T-cell (primary cell): ENCODE measurements at regions not wholly inside any gene's neighbourhood (a gene's known extent, or its start where the extent isn't known, plus 50 kb on each side); places are given as distances from the start of the nearest gene placed in this dataset.

Source experiments
- ATAC-seq, 4 experiments: fragments of 200-7000 bp in 3 of 4; fragments of 150-1000 bp in 1 of 4; cut with Tn5 transposase; replicated peaks in 1 of 4; 1 replicate in 3 of 4; 2 replicates in 1 of 4; pipeline ENCODE4 v1.10.0; 2021; ENCODE audit warnings: moderate library complexity in 3 of 4, mild to moderate bottlenecking in 2 of 4, moderate number of reproducible peaks in 1 of 4
- CTCF ChIA-PET, 2 donors: fragments of 300-600 bp; sonication (Branson Sonifier 250); formaldehyde crosslinking; loops; one replicate each; lab custom pipeline; 2022; ENCODE audit warnings: antibody characterized with exemption in 2 of 2; lab: Charles Lee
- POLR2A ChIA-PET, 2 donors: fragments of 300-600 bp; sonication (Branson Sonifier 250); formaldehyde crosslinking; loops; one replicate each; lab custom pipeline; 2022; ENCODE audit warnings: antibody characterized with exemption in 2 of 2; lab: Charles Lee
- DNase-seq, 35 experiments: peaks; one replicate each; pipeline versions ENCODE4 v3.0.0 to v3.0.0-alpha.2; 2013 to 2023
- H3K27ac ChIP-seq: one replicate; pipeline ENCODE4 v1.5.1; 2013; ENCODE audit warnings: low read length
- H3K27me3 ChIP-seq, 2 experiments: replicated peaks in 1 of 2; 1 replicate in 1 of 2; 2 replicates in 1 of 2; pipeline versions ENCODE4 v1.6.1 to v1.7.0; 2013; ENCODE audit warnings: low read length in 1 of 2, mixed read lengths in 1 of 2; ENCODE audit not compliant: control insufficient read depth in 2 of 2, insufficient read depth in 2 of 2; ENCODE audit errors: extremely low read depth in 1 of 2
- H3K36me3 ChIP-seq, 2 donors: 1 replicate in 1 of 2; 2 replicates in 1 of 2; pipeline versions ENCODE4 v1.6.1 to v1.7.0; 2013; ENCODE audit warnings: low read length in 1 of 2; ENCODE audit not compliant: control insufficient read depth in 2 of 2, insufficient read depth in 1 of 2; ENCODE audit errors: extremely low read depth in 1 of 2
- H3K4me1 ChIP-seq, 2 experiments: 1 replicate in 1 of 2; 2 replicates in 1 of 2; pipeline versions ENCODE4 v1.6.1 to v1.7.0; 2013; ENCODE audit warnings: low read length in 2 of 2, mixed read lengths in 1 of 2; ENCODE audit not compliant: insufficient read depth in 2 of 2, control insufficient read depth in 1 of 2; ENCODE audit errors: extremely low read depth in 1 of 2
- H3K4me3 ChIP-seq, 2 donors: 1 replicate in 1 of 2; 2 replicates in 1 of 2; pipeline versions ENCODE4 v1.5.1 to v1.7.0; 2013; ENCODE audit warnings: mild to moderate bottlenecking in 2 of 2, low read length in 1 of 2, moderate library complexity in 1 of 2; ENCODE audit not compliant: control insufficient read depth in 1 of 2; ENCODE audit errors: extremely low read depth in 1 of 2
- H3K9me3 ChIP-seq: 2 replicates; pipeline ENCODE4 v1.7.0; 2013
- H3K27ac Mint-ChIP-seq, 2 donors: one replicate each; pipeline ENCODE4 v1.8.0; 2020 to 2021; ENCODE audit warnings: mild to moderate bottlenecking in 2 of 2, mixed read lengths in 2 of 2
- H3K27me3 Mint-ChIP-seq, 2 donors: one replicate each; pipeline ENCODE4 v1.8.0; 2021 to 2022; ENCODE audit warnings: mixed read lengths in 2 of 2
- H3K36me3 Mint-ChIP-seq: one replicate; pipeline ENCODE4 v1.8.0; 2021; ENCODE audit warnings: mixed read lengths
- H3K4me1 Mint-ChIP-seq, 3 donors: one replicate each; pipeline ENCODE4 v1.8.0; 2020 to 2022; ENCODE audit warnings: mixed read lengths in 3 of 3, mild to moderate bottlenecking in 1 of 3
- H3K4me3 Mint-ChIP-seq, 3 donors: one replicate each; pipeline ENCODE4 v1.8.0; 2020 to 2022; ENCODE audit warnings: mild to moderate bottlenecking in 3 of 3, mixed read lengths in 3 of 3, moderate library complexity in 3 of 3
- H3K9me3 Mint-ChIP-seq, 3 donors: one replicate each; pipeline ENCODE4 v1.8.0; 2020 to 2022; ENCODE audit warnings: mixed read lengths in 3 of 3
- WGBS: methylation state at CpG from one replicate; pipeline ENCODE4 v1.1.5; 2013; ENCODE audit warnings: missing lambda C conversion rate; ENCODE audit not compliant: insufficient coverage; 5-methylcytosine and 5-hydroxymethylcytosine counted together

GRCh38 chr5:36383942-36384341 is 82.2 kb upstream of the RANBP3L start:
- Mint-ChIP-seq H3K4me1 (no peaks in the 10 kb centered on the region), H3K27ac (no peak overlapping the region), H3K9me3 (no peaks in the 10 kb centered on the region), H3K27me3 (peaks cover 0 to 5% of the 10 kb centered on the region in 2 donors), H3K36me3 (no peaks in the 10 kb centered on the region), H3K4me3 (no peak overlapping the region)
- WGBS: 75% methylated on average over 5 of the region's 5 CpGs
- Histone ChIP-seq H3K36me3 (no peaks in the 10 kb centered on the region), H3K27me3 (peaks cover 0 to 8% of the 10 kb centered on the region in 2 experiments), H3K4me1 (no peaks in the 10 kb centered on the region), H3K9me3 (no peaks in the 10 kb centered on the region), H3K27ac (no peak overlapping the region), H3K4me3 (no peak overlapping the region)
- ChIA-PET CTCF (no interaction called here), POLR2A (no interaction called here)
- DNase-seq (no peak), ATAC-seq (no peak)

GRCh38 chr5:36384845-36385244 is 83.1 kb upstream of the RANBP3L start:
- no peak overlapping the region for H3K27ac Mint-ChIP-seq

GRCh38 chr5:36385495-36385894 is 83.8 kb upstream of the RANBP3L start:
- H3K36me3 Mint-ChIP-seq: no peaks in the 10 kb centered on the region
- ATAC-seq (no peak), DNase-seq (no peak)
- H3K27me3 Mint-ChIP-seq: peaks cover 4% of the 10 kb centered on the region in 2 donors
- Histone ChIP-seq H3K27ac (no peak overlapping the region), H3K4me3 (no peak overlapping the region), H3K27me3 (peaks cover 0 to 8% of the 10 kb centered on the region in 2 experiments), H3K36me3 (no peaks in the 10 kb centered on the region), H3K9me3 (no peaks in the 10 kb centered on the region), H3K4me1 (no peaks in the 10 kb centered on the region)
- no peaks in the 10 kb centered on the region for H3K4me1 Mint-ChIP-seq
- POLR2A ChIA-PET: no interaction called here
- CTCF ChIA-PET: interaction anchor here in 1 of 2 donors (0.6 kb wide), 1 partner anchor 120 kb away, joined by 3 read pairs; no protein-coding TSS in a partner anchor
- H3K4me3 Mint-ChIP-seq: no peak overlapping the region
- 71% methylated on average over 1 of the region's 2 CpGs for WGBS
- no peaks in the 10 kb centered on the region for H3K9me3 Mint-ChIP-seq
- H3K27ac Mint-ChIP-seq: no peak overlapping the region

More at GRCh38 chr5:36384845-36385244, 83.1 kb upstream of the RANBP3L start:
- 58% methylated on average over 2 of the region's 3 CpGs for WGBS
- Histone ChIP-seq H3K4me3 (no peak overlapping the region), H3K27me3 (peaks cover 0 to 6% of the 10 kb centered on the region in 2 experiments), H3K36me3 (no peaks in the 10 kb centered on the region), H3K9me3 (no peaks in the 10 kb centered on the region), H3K4me1 (no peaks in the 10 kb centered on the region), H3K27ac (no peak overlapping the region)
- DNase-seq (no peak), ATAC-seq (no peak)
- no peak overlapping the region for H3K4me3 Mint-ChIP-seq
- H3K9me3 Mint-ChIP-seq: no peaks in the 10 kb centered on the region
- POLR2A ChIA-PET: no interaction called here
- no peaks in the 10 kb centered on the region for H3K4me1 Mint-ChIP-seq
- H3K36me3 Mint-ChIP-seq: no peaks in the 10 kb centered on the region
- H3K27me3 Mint-ChIP-seq: peaks cover 0 to 4% of the 10 kb centered on the region in 2 donors
- CTCF ChIA-PET: interaction anchor here in 1 of 2 donors (0.6 kb wide), 1 partner anchor 119 kb away, joined by 3 read pairs; no protein-coding TSS in a partner anchor

GRCh38 chr5:36388288-36388687 is 86.6 kb upstream of the RANBP3L start:
- no peaks in the 10 kb centered on the region for H3K36me3 Mint-ChIP-seq
- Histone ChIP-seq H3K36me3 (no peaks in the 10 kb centered on the region), H3K4me3 (no peak overlapping the region), H3K27me3 (peaks cover 0 to 8% of the 10 kb centered on the region in 2 experiments), H3K4me1 (no peaks in the 10 kb centered on the region), H3K27ac (no peak overlapping the region), H3K9me3 (no peaks in the 10 kb centered on the region)
- no peaks in the 10 kb centered on the region for H3K9me3 Mint-ChIP-seq
- H3K27me3 Mint-ChIP-seq: peaks cover 11 to 12% of the 10 kb centered on the region in 2 donors
- POLR2A ChIA-PET: no interaction called here
- 57% methylated on average over 1 of the region's 4 CpGs for WGBS
- no peak overlapping the region for H3K4me3 Mint-ChIP-seq
- H3K27ac Mint-ChIP-seq: no peak overlapping the region
- no peak for DNase-seq
- no peak for ATAC-seq
- CTCF ChIA-PET: no interaction called here
- H3K4me1 Mint-ChIP-seq: no peaks in the 10 kb centered on the region

GRCh38 chr5:36389245-36389644 is 87.5 kb upstream of the RANBP3L start:
- H3K27me3 Mint-ChIP-seq: peaks cover 17 to 18% of the 10 kb centered on the region in 2 donors
- 100% methylated on average over 1 of the region's 4 CpGs for WGBS
- peaks cover 0 to 8% of the 10 kb centered on the region in 2 experiments for H3K27me3 ChIP-seq
- H3K9me3 Mint-ChIP-seq: no peaks in the 10 kb centered on the region
- H3K4me3 ChIP-seq: no peak overlapping the region
- ATAC-seq (no peak), DNase-seq (no peak)
- no peaks in the 10 kb centered on the region for H3K4me1 ChIP-seq
- H3K4me1 Mint-ChIP-seq: no peaks in the 10 kb centered on the region
- no peaks in the 10 kb centered on the region for H3K36me3 Mint-ChIP-seq
- H3K9me3 ChIP-seq: no peaks in the 10 kb centered on the region
- H3K27ac ChIP-seq: no peak overlapping the region
- no peaks in the 10 kb centered on the region for H3K36me3 ChIP-seq
- CTCF ChIA-PET: interaction anchor here in 1 of 2 donors (0.6 kb wide), 1 partner anchor 147 kb away, joined by 3 read pairs; no protein-coding TSS in a partner anchor
- no peak overlapping the region for H3K4me3 Mint-ChIP-seq
- POLR2A ChIA-PET: no interaction called here
- no peak overlapping the region for H3K27ac Mint-ChIP-seq

GRCh38 chr5:36390640-36391039 is 88.9 kb upstream of the RANBP3L start:
- peaks cover 17 to 18% of the 10 kb centered on the region in 2 donors for H3K27me3 Mint-ChIP-seq
- peaks cover 0 to 8% of the 10 kb centered on the region in 2 experiments for H3K27me3 ChIP-seq
- no peak overlapping the region for H3K4me3 ChIP-seq
- H3K36me3 ChIP-seq: no peaks in the 10 kb centered on the region
- H3K27ac ChIP-seq: no peak overlapping the region
- ATAC-seq (no peak), DNase-seq (no peak)
- no peaks in the 10 kb centered on the region for H3K9me3 Mint-ChIP-seq
- no peaks in the 10 kb centered on the region for H3K4me1 Mint-ChIP-seq
- H3K4me1 ChIP-seq: no peaks in the 10 kb centered on the region
- H3K27ac Mint-ChIP-seq: no peak overlapping the region
- ChIA-PET POLR2A (no interaction called here), CTCF (no interaction called here)
- no peaks in the 10 kb centered on the region for H3K9me3 ChIP-seq
- no peaks in the 10 kb centered on the region for H3K36me3 Mint-ChIP-seq
- WGBS: 16% methylated on average over 5 of the region's 9 CpGs
- H3K4me3 Mint-ChIP-seq: no peak overlapping the region

- H3K9me3 ChIP-seq: no peaks in the 10 kb centered on the region
- Mint-ChIP-seq H3K27me3 (peaks cover 17 to 20% of the 10 kb centered on the region in 2 donors), H3K4me3 (no peak overlapping the region), H3K27ac (no peak overlapping the region), H3K4me1 (no peaks in the 10 kb centered on the region), H3K36me3 (no peaks in the 10 kb centered on the region), H3K9me3 (no peaks in the 10 kb centered on the region)
- ChIA-PET POLR2A (no interaction called here), CTCF (no interaction called here)
- ATAC-seq (no peak), DNase-seq (no peak)
- H3K4me1 ChIP-seq: no peaks in the 10 kb centered on the region
- H3K4me3 ChIP-seq: no peak overlapping the region
- H3K27ac ChIP-seq: no peak overlapping the region
- WGBS: 92% methylated on average over 2 of the region's 5 CpGs
- no peaks in the 10 kb centered on the region for H3K36me3 ChIP-seq
- peaks cover 0 to 8% of the 10 kb centered on the region in 2 experiments for H3K27me3 ChIP-seq
Measured at GRCh38 chr5:36392186-36392585, 90.5 kb upstream of the RANBP3L start.
